Stimulated activated CD8-positive, alpha-beta memory T cell treated with anti-CD3 and anti-CD28 coated beads, Interleukin-4, amount 100 ng/mL, for 1 hour (primary cell): ENCODE measurements at regions not wholly inside any gene's neighbourhood (a gene's known extent, or its start where the extent isn't known, plus 50 kb on each side); places are given as distances from the start of the nearest gene placed in this dataset.
"Not testable (repeated sequence)": the region's sequence is repeated elsewhere in the genome, so short reads cannot be mapped to it uniquely, and the experiment has no call there.

ENCODE experiments used
- DNase-seq, 2 donors: peaks; one replicate each; pipeline ENCODE4 v3.0.0-alpha.2; 2020; ENCODE audit warnings: low read depth in 2 of 2, low spot score in 1 of 2

- no peak for DNase-seq
Measured at GRCh38 chr6:135604035-135604860, 106.7 kb upstream of the AHI1 start.

GRCh38 chr6:135605278-135605790 is 107.8 kb upstream of the AHI1 start:
- no peak for DNase-seq

- no peak for DNase-seq
Measured at GRCh38 chr6:135606392-135606791, 108.9 kb upstream of the AHI1 start.

GRCh38 chr6:135608031-135608430 is 110.5 kb upstream of the AHI1 start:
- DNase-seq = no peak

- not testable (repeated sequence) for DNase-seq
Measured at GRCh38 chr6:135610192-135610591, 112.7 kb upstream of the AHI1 start.

- DNase-seq = no peak
Measured at GRCh38 chr6:135616655-135617054, 119.1 kb upstream of the AHI1 start.

GRCh38 chr6:135617222-135617621 is 119.7 kb upstream of the AHI1 start:
- no peak for DNase-seq

GRCh38 chr6:135622081-135622480 is 124.5 kb upstream of the AHI1 start:
- DNase-seq = no peak

- DNase-seq = no peak
Measured at GRCh38 chr6:135623979-135624378, 126.4 kb upstream of the AHI1 start.

GRCh38 chr6:135624402-135625295 is 127.1 kb upstream of the AHI1 start:
- DNase-seq = no peak

GRCh38 chr6:135626001-135626400 is 128.5 kb upstream of the AHI1 start:
- DNase-seq = not testable (repeated sequence)

- DNase-seq = no peak
Measured at GRCh38 chr6:135627092-135627715, 129.7 kb upstream of the AHI1 start.

- DNase-seq = no peak
Measured at GRCh38 chr6:135630789-135631376, 133.3 kb upstream of the AHI1 start.

GRCh38 chr6:135631821-135632220 is 134.3 kb upstream of the AHI1 start:
- DNase-seq = no peak

GRCh38 chr6:135633573-135633972 is 136.0 kb upstream of the AHI1 start:
- DNase-seq = no peak

GRCh38 chr6:135637701-135638100 is 140.2 kb upstream of the AHI1 start:
- no peak for DNase-seq

- no peak for DNase-seq
Measured at GRCh38 chr6:135638108-135638507, 140.6 kb upstream of the AHI1 start.

GRCh38 chr6:135640048-135640447 is 142.5 kb upstream of the AHI1 start:
- DNase-seq = no peak

- no peak for DNase-seq
Measured at GRCh38 chr6:135640449-135641111, 143.0 kb upstream of the AHI1 start.

GRCh38 chr6:135642912-135643311 is 145.4 kb upstream of the AHI1 start:
- DNase-seq = no peak

- DNase-seq = no peak
Measured at GRCh38 chr6:135644394-135644793, 146.9 kb upstream of the AHI1 start.
